OCI-LY7 (cell line): ENCODE measurements at regions not wholly inside any gene's neighbourhood (a gene's known extent, or its start where the extent isn't known, plus 50 kb on each side); places are given as distances from the start of the nearest gene placed in this dataset.

ENCODE experiments used
- CTCF ChIP-seq: fragments of 200-600 bp; sonication (generic); conservative IDR thresholded peaks from 2 replicates; pipeline ENCODE4 v1.5.1; 2014; ENCODE audit warnings: mild to moderate bottlenecking, antibody characterized with exemption, low read length, moderate library complexity, mixed read lengths
- EZH2phosphoT487 ChIP-seq: fragments of 200-600 bp; sonication (generic); IDR thresholded peaks from 2 replicates; pipeline ENCODE4 v1.6.1; 2018; ENCODE audit warnings: low read depth, borderline replicate concordance, mild to moderate bottlenecking, mixed run types, antibody characterized with exemption, low read length, moderate library complexity, mixed read lengths

DNA sequence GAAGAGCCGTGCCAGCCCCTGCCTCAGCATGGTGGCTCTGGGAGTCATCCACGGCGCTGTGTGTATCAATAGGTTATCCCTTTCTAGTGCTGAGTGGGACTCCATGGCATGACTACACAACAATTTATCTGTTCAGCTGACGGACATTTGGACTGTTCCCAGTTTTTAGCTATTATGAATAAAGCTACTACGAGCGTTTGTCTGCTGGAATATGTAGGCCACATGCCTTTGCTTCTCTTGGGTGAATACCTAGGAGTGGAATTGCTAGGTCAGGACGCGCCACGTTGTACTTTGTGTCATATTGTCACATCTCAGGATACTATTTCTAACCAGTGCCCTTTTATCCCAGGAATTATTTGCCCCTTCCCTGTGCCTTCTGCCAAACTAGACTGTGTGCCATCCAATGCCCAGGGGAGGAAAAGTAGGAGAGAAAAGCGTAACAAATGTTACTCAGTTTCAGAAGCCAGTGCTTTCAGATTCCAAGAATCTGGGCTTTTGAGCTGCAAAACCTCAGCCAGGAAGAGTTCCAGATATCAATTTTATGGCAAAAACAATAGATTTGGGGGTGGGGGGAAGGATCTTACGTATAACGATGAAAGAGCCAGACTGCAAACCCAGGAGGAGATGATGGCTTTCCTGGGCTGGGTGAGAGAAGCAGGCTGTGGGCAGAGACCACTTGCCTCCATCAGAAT lies 62.5 kb upstream of the NCOR2 start:
- no peak for TF ChIP-seq CTCF
- no peak for TF ChIP-seq EZH2phosphoT487
